NCI-H510A treated with DMSO at 0.1 percent for 48 hours (cell line): ENCODE measurements at regions not wholly inside any gene's neighbourhood (a gene's known extent, or its start where the extent isn't known, plus 50 kb on each side); places are given as distances from the start of the nearest gene placed in this dataset.

Source experiments
- DNase-seq: peaks from one replicate; lab custom pipeline; 2025; lab: John Stamatoyannopoulos, UW

DNA sequence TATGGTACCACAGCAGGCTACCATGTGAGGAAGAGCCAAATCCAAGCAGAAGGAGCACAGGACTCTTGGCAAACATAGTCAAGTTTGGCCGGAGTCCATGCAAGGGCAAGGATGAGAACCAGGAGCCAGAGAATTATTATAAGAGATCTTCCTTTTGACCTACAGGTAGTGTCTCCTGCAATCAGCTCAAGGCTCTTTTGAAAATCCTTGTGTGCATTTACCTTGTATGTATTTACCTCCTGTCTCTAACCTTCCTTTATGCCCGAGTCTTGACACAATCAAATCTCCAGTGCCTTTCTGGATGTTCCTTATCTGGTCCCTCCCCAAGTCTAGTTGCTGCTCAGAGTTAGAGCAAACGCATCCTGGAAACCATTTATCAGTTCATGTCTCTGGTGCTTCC, 855.0 kb upstream of the CELF4 start:
- DNase-seq = no peak

GRCh38 chr18:38415811-38416210, 850.2 kb upstream of the CELF4 start:
- no peak for DNase-seq

- DNase-seq = peak; percentile 43
Observed at GRCh38 chr18:38413193-38413592, 847.6 kb upstream of the CELF4 start.

DNA sequence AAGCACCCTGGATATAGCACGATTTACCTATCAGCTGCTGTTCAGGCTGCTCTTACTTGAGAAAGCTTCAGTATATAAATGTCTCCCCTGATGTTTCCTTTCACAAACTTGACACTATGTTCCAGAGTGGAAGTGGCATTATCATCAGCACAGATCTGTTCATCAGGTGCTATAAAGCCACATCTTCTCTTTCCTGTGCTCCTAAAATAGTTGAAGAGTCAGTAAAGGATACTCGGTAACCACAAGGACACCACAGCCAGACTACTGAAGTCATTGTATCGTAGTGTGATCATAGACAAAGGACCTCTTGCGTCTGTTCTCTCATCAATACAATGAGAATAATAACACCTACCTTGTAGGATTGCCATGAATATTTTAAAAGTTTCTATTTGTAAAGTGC, 841.0 kb upstream of the CELF4 start:
- DNase-seq = no peak

DNA sequence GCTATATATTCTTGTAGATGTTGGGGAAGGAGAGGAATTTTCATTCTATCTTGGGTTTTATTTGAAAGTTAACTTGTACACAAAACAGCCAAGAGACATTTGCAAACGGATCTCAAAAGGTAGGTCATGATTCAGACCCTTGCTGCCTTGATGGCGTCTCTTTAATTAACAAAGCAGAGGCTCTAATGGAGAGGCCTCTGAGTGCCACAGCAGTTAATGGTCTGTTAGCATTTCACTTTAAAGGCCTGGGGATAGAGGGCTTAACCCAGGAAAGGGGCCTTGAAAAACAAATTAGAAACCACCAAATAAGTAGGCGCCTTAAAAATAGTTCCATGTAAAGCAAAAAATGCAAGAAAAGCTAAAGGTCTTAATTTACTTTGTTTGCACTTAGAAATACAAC, 836.9 kb upstream of the CELF4 start:
- DNase-seq = no peak

GRCh38 chr18:38397094-38397493, 831.5 kb upstream of the CELF4 start:
- DNase-seq = no peak

DNA sequence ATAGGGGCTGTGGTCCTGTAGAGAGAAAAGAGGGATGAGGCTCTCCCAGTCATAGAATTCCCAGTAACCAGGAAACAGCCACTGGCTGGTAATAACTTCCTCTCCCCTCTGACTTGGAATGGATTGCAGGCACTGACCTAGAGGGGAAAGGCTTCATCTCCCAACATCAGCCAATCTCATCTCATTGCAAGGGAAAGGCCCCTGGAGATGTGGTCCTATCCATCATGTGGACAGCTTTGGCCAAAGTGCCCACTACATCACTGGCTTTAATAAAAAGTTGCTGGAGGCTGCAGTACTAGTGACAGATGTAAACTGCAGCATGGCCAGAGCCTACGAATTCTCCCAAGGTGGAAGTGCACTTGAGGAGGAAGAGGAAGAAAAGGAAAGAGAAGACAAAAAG, 820.5 kb upstream of the CELF4 start:
- no peak for DNase-seq

- peak; percentile 29 for DNase-seq
Observed at GRCh38 chr18:38369772-38370690, 804.4 kb upstream of the CELF4 start.

GRCh38 chr18:38368886-38369285, 803.3 kb upstream of the CELF4 start:
- DNase-seq = no peak

DNA sequence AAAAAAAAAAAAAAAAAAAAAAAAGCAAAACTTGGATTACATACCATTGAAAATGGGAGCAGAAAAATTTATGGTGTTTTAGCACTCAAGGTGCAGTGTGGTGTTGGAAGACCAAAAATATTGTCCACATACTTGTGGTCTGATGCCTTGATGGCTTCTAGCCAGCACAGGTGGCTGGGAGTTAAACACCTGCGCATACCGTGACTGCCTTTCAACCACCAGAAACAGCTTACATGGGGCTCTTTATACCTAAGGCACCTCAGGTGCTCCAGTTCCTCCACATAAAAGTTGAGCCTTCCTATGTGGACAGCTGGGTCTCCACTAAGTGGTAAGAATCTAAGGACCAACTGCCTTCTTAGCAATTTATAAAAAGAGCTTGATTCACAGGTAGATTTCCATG, 802.6 kb upstream of the CELF4 start:
- peak; percentile 25 for DNase-seq

DNA sequence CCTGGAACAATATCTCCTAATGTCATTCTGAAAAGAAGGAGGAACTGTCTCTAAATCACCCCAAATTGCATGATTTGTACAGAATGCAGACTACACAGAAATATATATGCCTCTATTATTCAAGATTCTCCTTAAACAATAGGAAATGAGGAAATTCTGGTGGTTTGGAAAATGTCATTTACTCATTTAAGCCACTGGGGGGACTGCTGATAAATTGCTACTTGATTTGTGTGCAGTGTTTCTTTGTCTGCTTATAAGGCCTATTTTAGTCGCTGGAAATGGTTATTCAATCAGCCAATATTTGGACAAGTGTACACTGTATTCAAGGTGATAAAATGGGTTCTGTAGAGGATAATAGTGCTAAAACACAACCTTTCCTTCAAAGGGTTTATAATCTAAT, 801.9 kb upstream of the CELF4 start:
- no peak for DNase-seq

DNA sequence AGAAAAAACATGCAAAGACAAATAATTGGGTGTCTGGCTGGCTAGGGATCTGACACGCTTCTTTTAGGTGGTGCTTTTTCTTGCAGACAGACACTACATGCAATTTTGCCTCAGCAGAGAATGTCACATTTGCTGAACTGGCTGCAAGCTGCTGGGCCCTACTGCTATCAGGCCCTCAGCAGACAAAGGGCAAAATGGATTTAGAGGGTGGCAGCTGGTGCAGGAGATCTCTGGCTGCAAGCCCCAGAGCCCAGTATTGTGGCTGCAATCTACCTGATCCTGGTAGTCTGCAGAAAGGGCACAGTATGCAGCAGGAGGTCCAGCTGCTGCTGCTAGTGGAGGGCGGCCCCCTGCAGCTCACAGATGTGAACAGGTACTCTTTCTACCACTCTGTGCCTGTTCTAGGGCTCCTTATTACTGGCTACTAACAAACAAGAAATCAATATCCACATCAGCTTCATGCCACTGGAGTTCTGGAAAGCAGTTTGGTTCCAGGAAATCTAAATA, 796.7 kb upstream of the CELF4 start:
- DNase-seq = peak; percentile 61

DNA sequence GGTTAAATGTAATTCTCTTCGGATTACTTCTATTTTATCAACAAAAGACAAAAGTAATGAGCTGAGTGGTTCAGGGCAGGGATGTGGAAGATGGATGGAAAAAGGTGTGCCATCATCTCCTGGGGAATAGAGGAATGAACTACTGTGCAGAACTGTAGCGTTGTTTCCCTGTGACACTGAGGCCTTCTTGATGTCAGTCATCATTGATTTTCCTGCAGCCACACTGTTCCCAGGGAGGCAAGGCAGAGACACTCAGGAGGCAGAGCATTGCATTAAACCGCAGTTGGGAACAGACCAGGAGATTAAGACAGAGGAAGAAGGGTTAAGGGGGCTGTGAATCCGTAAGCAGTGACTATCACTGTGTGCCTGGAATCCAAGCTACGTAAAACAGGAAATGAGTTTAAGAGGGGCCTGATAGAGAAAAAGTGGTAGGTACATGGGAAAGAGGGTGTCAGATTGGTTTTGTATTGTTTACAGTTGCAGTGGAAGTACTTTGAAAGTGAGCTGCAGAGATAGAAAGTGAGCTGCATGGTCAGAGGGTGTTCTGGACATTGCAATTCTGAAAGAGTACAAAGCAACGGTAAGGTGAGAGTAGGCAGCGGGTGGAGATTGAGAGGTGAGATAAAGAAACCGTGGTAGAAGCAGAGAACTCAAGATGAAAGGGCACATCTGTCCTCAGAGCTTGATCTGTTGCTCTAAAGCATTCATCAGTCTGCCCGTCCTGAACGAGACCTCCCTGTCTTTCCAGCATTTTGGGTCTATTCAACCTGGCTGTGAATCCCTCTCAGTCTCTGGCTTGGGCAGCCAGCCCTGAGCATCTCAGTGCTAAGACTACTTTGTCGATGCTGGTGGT, 793.4 kb upstream of the CELF4 start:
- no peak for DNase-seq

- no peak for DNase-seq
Observed at GRCh38 chr18:38353149-38353548, 787.6 kb upstream of the CELF4 start.

DNA sequence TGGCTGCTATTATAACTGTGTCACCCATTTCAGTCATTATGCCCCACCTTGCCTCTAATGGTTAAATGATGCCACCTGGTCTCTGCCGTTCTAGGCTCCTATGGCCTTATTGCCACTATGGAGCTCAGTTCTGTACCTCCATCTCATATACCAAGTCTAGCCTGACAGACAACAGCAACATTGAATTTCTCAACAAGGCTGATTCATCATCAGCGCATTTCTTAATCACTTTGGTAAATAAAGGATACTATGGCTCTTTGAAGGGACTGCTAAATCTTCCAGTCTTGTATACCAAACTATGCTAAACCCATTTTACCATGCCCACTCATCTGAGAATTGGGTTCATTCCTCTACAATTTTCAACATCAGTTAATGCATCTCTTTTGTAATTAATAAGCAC, 784.5 kb upstream of the CELF4 start:
- no peak for DNase-seq

- DNase-seq = no peak
Observed at GRCh38 chr18:38330573-38330972, 765.0 kb upstream of the CELF4 start.

GRCh38 chr18:38329145-38329544, 763.5 kb upstream of the CELF4 start:
- DNase-seq = no peak

DNA sequence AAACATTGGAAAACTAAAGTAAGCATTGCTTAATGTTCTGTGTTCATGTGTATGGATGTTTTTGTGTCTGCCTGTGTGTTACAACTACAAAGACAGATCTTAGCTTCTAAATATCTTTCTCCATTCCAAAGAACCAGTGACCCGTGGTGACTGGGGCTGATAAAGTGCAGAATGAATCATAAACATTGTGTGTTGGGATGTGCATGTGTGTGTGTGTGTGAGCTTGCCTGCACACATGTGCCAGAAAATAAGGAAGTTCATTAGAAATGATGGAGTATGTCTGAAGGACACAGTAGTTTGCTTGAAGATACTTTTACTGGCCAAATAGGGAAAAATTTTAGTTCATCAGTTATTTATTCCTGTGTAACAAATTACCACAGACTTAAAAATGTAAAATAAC, 756.6 kb upstream of the CELF4 start:
- no peak for DNase-seq

- DNase-seq = no peak
Observed at GRCh38 chr18:38321262-38321661, 755.7 kb upstream of the CELF4 start.

GRCh38 chr18:38318416-38318815, 752.8 kb upstream of the CELF4 start:
- DNase-seq = no peak

DNA sequence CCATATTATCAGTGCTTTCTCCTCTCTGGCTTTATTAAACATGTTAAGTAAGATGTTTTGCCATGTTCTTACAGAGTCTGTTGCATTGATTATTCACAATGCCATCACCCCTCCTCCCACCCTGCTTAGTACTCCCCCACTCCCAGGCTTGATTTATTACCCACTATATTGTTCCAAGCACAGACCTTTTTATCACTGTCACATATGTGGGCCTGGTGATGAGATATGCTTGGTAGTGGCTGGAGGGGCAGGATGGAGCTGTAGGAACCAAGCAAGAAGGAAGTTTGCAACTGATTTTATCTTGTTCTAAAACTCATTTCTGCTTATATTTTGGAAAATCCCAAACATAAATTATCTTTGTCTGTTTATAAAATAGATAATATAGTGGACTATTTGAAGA, 748.2 kb upstream of the CELF4 start:
- DNase-seq = no peak

- no peak for DNase-seq
Observed at GRCh38 chr18:38312532-38312931, 746.9 kb upstream of the CELF4 start.

- DNase-seq = no peak
Observed at GRCh38 chr18:38310936-38311335, 745.3 kb upstream of the CELF4 start.
